Peyer's patch (tissue), 4 donors: ENCODE measurements at regions not wholly inside any gene's neighbourhood (a gene's known extent, or its start where the extent isn't known, plus 50 kb on each side); places are given as distances from the start of the nearest gene placed in this dataset.

Source experiments
- DNase-seq, 3 donors: peaks; one replicate each; pipeline ENCODE4 v3.0.0-alpha.2; 2017 to 2019
- H3K27ac ChIP-seq, 4 donors: fragments of 200-600 bp; sonication (generic); one replicate each; pipeline ENCODE4 v1.5.1; 2016 to 2019
- H3K27me3 ChIP-seq, 2 donors: fragments of 200-600 bp; sonication (generic); one replicate each; pipeline ENCODE4 v1.5.1; 2019
- H3K36me3 ChIP-seq, 3 donors: fragments of 200-600 bp; sonication (generic); one replicate each; pipeline ENCODE4 v1.5.1; 2016 to 2019
- H3K4me1 ChIP-seq, 4 donors: fragments of 200-600 bp; sonication (generic); one replicate each; pipeline ENCODE4 v1.5.1; 2016 to 2019
- H3K4me3 ChIP-seq, 4 donors: fragments of 200-600 bp; sonication (generic); 1 replicate in 3 of 4; 2 replicates in 1 of 4; pipeline ENCODE4 v1.5.1; 2016 to 2019; ENCODE audit warnings: mild to moderate bottlenecking in 1 of 4
- H3K9me3 ChIP-seq, 4 donors: fragments of 200-600 bp; sonication (generic); one replicate each; pipeline ENCODE4 v1.5.1; 2016 to 2019; ENCODE audit warnings: mild to moderate bottlenecking in 1 of 4
- POLR2A ChIP-seq, 2 donors: fragments of 450-650 bp; IDR thresholded peaks; one replicate each; pipeline ENCODE4 v1.5.1; 2017; ENCODE audit warnings: antibody characterized with exemption in 2 of 2, mild to moderate bottlenecking in 2 of 2, moderate library complexity in 2 of 2
- TF ChIP-seq, protein P1 (sequence below), 6 experiments: fragments of 450-650 bp in 4 of 6; fragments of 200-600 bp in 2 of 6; sonication (generic) in 1 of 6; IDR thresholded peaks; one replicate each; pipeline ENCODE4 v1.5.1; 2017 to 2019; ENCODE audit warnings: antibody characterized with exemption in 6 of 6, mild to moderate bottlenecking in 3 of 6, moderate library complexity in 1 of 6

GRCh38 chr4:188452097-188452496, 312.9 kb downstream of the TRIML1 start:
- no peak for DNase-seq
- TF ChIP-seq, protein P1, sequence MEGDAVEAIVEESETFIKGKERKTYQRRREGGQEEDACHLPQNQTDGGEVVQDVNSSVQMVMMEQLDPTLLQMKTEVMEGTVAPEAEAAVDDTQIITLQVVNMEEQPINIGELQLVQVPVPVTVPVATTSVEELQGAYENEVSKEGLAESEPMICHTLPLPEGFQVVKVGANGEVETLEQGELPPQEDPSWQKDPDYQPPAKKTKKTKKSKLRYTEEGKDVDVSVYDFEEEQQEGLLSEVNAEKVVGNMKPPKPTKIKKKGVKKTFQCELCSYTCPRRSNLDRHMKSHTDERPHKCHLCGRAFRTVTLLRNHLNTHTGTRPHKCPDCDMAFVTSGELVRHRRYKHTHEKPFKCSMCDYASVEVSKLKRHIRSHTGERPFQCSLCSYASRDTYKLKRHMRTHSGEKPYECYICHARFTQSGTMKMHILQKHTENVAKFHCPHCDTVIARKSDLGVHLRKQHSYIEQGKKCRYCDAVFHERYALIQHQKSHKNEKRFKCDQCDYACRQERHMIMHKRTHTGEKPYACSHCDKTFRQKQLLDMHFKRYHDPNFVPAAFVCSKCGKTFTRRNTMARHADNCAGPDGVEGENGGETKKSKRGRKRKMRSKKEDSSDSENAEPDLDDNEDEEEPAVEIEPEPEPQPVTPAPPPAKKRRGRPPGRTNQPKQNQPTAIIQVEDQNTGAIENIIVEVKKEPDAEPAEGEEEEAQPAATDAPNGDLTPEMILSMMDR (IDR thresholded peaks at IDR 0.05) = no peak
- no peak for TF ChIP-seq POLR2A (IDR thresholded peaks at IDR 0.05)
- H3K9me3 ChIP-seq = no peaks in the 10 kb centered on the region
- no peak overlapping the region for H3K4me3 ChIP-seq
- H3K27ac ChIP-seq = no peak overlapping the region
- H3K36me3 ChIP-seq = no peaks in the 10 kb centered on the region
- H3K27me3 ChIP-seq = no peaks in the 10 kb centered on the region
- H3K4me1 ChIP-seq = no peaks in the 10 kb centered on the region

GRCh38 chr4:188454575-188454974, 315.3 kb downstream of the TRIML1 start:
- no peak for TF ChIP-seq POLR2A (IDR thresholded peaks at IDR 0.05)
- TF ChIP-seq, protein P1 (IDR thresholded peaks at IDR 0.05) = no peak
- Histone ChIP-seq H3K36me3 (no peaks in the 10 kb centered on the region), H3K9me3 (no peaks in the 10 kb centered on the region), H3K4me1 (no peaks in the 10 kb centered on the region), H3K27ac (no peak overlapping the region), H3K27me3 (no peaks in the 10 kb centered on the region), H3K4me3 (no peak overlapping the region)
- no peak for DNase-seq

DNA sequence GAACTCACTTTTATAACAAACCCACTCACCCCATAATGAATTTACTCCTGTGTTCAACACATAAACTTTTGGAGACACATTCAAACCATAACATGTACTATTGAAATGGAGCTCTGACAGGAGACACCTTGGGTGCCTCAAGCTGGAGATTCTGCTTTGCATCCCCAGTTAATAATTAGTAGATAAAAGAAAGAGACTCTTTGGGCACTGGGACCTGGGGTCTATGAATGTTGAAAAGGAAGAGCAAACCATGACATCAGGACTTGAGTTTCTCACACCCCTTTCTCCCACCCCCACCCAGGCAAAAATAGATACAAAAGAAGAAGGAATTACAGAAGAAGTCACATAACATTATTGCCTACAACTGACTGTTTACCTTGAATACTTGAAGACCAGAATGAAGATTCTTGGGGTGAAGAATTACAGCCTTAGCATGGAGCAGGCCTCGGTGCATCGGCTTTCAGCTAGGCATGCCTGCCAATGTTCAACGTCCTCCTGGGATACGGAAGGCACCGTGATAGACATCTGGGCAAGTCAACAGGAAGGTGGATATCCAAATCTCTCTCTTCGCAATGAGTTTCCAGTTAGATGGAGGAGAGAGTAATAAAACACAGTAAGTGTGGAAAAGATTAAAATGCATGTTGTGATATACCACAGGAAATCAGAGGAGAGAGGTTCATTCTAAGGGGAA, 316.0 kb downstream of the TRIML1 start:
- no peaks in the 10 kb centered on the region for H3K36me3 ChIP-seq

GRCh38 chr4:188459381-188459780, 320.1 kb downstream of the TRIML1 start:
- no peak for TF ChIP-seq POLR2A (IDR thresholded peaks at IDR 0.05)
- TF ChIP-seq, protein P1 (IDR thresholded peaks at IDR 0.05) = no peak
- Histone ChIP-seq H3K4me1 (no peaks in the 10 kb centered on the region), H3K9me3 (no peaks in the 10 kb centered on the region), H3K4me3 (no peak overlapping the region), H3K27ac (no peak overlapping the region), H3K36me3 (no peaks in the 10 kb centered on the region), H3K27me3 (no peaks in the 10 kb centered on the region)
- no peak for DNase-seq

More for the DNA sequence above, 316.0 kb downstream of the TRIML1 start:
- DNase-seq = no peak
- TF ChIP-seq, protein P1 (IDR thresholded peaks at IDR 0.05) = no peak
- TF ChIP-seq POLR2A (IDR thresholded peaks at IDR 0.05) = no peak
- H3K4me3 ChIP-seq = no peak overlapping the region
- no peaks in the 10 kb centered on the region for H3K9me3 ChIP-seq
- H3K27me3 ChIP-seq = no peaks in the 10 kb centered on the region
- no peaks in the 10 kb centered on the region for H3K4me1 ChIP-seq
- no peak overlapping the region for H3K27ac ChIP-seq

DNA sequence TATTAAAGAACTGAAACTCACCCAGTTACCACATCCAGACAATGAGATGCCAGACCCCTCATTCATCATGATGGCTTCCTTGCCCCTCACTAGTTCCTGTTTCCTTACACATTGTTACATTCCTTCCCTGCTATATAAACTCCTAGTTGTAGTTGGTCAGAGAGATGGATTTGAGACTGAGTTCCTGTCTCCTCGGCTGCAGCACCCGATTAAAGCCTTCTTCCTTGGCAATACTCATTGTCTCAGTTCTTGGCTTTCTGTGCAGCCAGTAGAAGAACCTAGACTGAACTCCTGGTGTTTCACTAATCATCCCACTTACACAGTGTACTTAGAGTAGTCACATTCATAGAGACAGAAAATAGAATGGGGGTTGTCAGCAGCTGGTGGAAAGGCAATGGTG, 324.7 kb downstream of the TRIML1 start:
- H3K9me3 ChIP-seq = no peaks in the 10 kb centered on the region
- no peaks in the 10 kb centered on the region for H3K4me1 ChIP-seq
- no peak overlapping the region for H3K4me3 ChIP-seq
- H3K27ac ChIP-seq = no peak overlapping the region
- H3K27me3 ChIP-seq = no peaks in the 10 kb centered on the region
- no peak for DNase-seq
- TF ChIP-seq, protein P1 (IDR thresholded peaks at IDR 0.05) = no peak
- TF ChIP-seq POLR2A (IDR thresholded peaks at IDR 0.05) = no peak
- no peaks in the 10 kb centered on the region for H3K36me3 ChIP-seq

- DNase-seq = no peak
- no peaks in the 10 kb centered on the region for H3K36me3 ChIP-seq
- no peak for TF ChIP-seq POLR2A (IDR thresholded peaks at IDR 0.05)
These were observed 326.8 kb downstream of the TRIML1 start for GRCh38 chr4:188466001-188466400.

More at GRCh38 chr4:188466001-188466400, 326.8 kb downstream of the TRIML1 start:
- Histone ChIP-seq H3K9me3 (no peaks in the 10 kb centered on the region), H3K27me3 (no peaks in the 10 kb centered on the region), H3K27ac (no peak overlapping the region), H3K4me1 (no peaks in the 10 kb centered on the region), H3K4me3 (no peak overlapping the region)
